NT2/D1 (cell line): ENCODE measurements at regions not wholly inside any gene's neighbourhood (a gene's known extent, or its start where the extent isn't known, plus 50 kb on each side); places are given as distances from the start of the nearest gene placed in this dataset.

Experiments
- SUZ12 ChIP-seq: IDR thresholded peaks from 2 replicates; pipeline ENCODE4 v1.6.1; 2011; ENCODE audit not compliant: insufficient read length, insufficient read depth; ENCODE audit errors: extremely low read depth
- YY1 ChIP-seq: IDR thresholded peaks from 2 replicates; pipeline ENCODE4 v1.6.1; 2011; ENCODE audit not compliant: insufficient read length, insufficient read depth

DNA sequence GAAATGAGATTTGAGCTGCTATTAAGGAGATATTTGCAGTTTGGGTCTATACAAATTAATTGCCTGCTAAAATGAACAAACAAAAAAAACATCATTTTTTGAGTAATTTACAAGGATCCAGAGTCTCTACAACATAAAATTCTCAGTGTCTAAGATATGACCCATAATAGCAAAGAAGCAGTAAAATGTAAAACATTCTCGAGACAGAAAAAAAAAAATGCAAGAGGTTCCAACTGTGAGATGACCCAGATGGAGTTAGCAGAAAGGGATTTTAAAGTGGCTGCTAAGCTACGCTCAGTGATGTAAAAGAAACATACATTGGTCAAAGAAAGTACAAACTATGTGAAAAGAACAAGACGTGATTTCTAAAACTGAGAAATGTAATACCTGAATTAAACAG, 471.0 kb downstream of the SH2D4B start:
- no peak for TF ChIP-seq YY1
- no peak for TF ChIP-seq SUZ12
